Natural killer cell (primary cell): ENCODE measurements at regions not wholly inside any gene's neighbourhood (a gene's known extent, or its start where the extent isn't known, plus 50 kb on each side); places are given as distances from the start of the nearest gene placed in this dataset.

Experiments
- ATAC-seq, 3 donors: fragments of 150-1000 bp in 2 of 3; fragments of 200-7000 bp in 1 of 3; cut with Tn5 transposase; 1 replicate in 1 of 3; 2 replicates in 2 of 3; pipeline ENCODE4 v1.10.0; 2021; ENCODE audit warnings: mild to moderate bottlenecking in 2 of 3, moderate library complexity in 2 of 3
- DNase-seq, 2 donors: peaks; one replicate each; pipeline versions ENCODE4 v3.0.0 to v3.0.0-alpha.2; 2013 to 2021; ENCODE audit warnings: mixed read lengths in 1 of 2
- H3K27ac ChIP-seq: one replicate; pipeline ENCODE4 v1.5.1; 2013; ENCODE audit warnings: mild to moderate bottlenecking, low read length
- H3K27me3 ChIP-seq: one replicate; pipeline ENCODE4 v1.6.1; 2013; ENCODE audit warnings: low read length; ENCODE audit not compliant: control insufficient read depth, insufficient read depth
- H3K36me3 ChIP-seq: one replicate; pipeline ENCODE4 v1.6.1; 2013; ENCODE audit warnings: low read length; ENCODE audit not compliant: control insufficient read depth, insufficient read depth
- H3K4me1 ChIP-seq: one replicate; pipeline ENCODE4 v1.6.1; 2013; ENCODE audit warnings: low read length; ENCODE audit not compliant: control insufficient read depth, insufficient read depth
- H3K4me3 ChIP-seq: one replicate; pipeline ENCODE4 v1.5.1; 2013; ENCODE audit warnings: low read length
- H3K9me3 ChIP-seq: one replicate; pipeline ENCODE4 v1.6.1; 2013; ENCODE audit warnings: low read length; ENCODE audit not compliant: control insufficient read depth, insufficient read depth
- H3K27ac Mint-ChIP-seq, 2 donors: one replicate each; pipeline ENCODE4 v1.8.0; 2022; ENCODE audit warnings: mild to moderate bottlenecking in 2 of 2, mixed read lengths in 2 of 2, moderate library complexity in 1 of 2
- H3K27me3 Mint-ChIP-seq, 2 donors: one replicate each; pipeline ENCODE4 v1.8.0; 2022; ENCODE audit warnings: low read depth in 2 of 2, mixed read lengths in 2 of 2
- H3K36me3 Mint-ChIP-seq: one replicate; pipeline ENCODE4 v1.8.0; 2022; ENCODE audit warnings: mixed read lengths
- H3K4me1 Mint-ChIP-seq, 2 donors: one replicate each; pipeline ENCODE4 v1.8.0; 2022; ENCODE audit warnings: mixed read lengths in 2 of 2
- H3K4me3 Mint-ChIP-seq: one replicate; pipeline ENCODE4 v1.8.0; 2022; ENCODE audit warnings: mild to moderate bottlenecking, moderate library complexity, mixed read lengths
- H3K9me3 Mint-ChIP-seq, 2 donors: one replicate each; pipeline ENCODE4 v1.8.0; 2022; ENCODE audit warnings: mixed read lengths in 2 of 2
- CTCF ChIP-seq: fragments of 200-600 bp; IDR thresholded peaks from one replicate; pipeline ENCODE4 v1.8.0; 2022; ENCODE audit warnings: antibody characterized with exemption
- WGBS: methylation state at CpG from one replicate; pipeline ENCODE4 v1.1.7; 2013; ENCODE audit warnings: missing lambda C conversion rate; ENCODE audit not compliant: insufficient coverage; 5-methylcytosine and 5-hydroxymethylcytosine counted together
- intact Hi-C: fragments of 100-400 bp; cut with micrococcal nuclease; formaldehyde crosslinking; loops from one replicate; pipeline ENCODE4 v1.14.2; 2022

GRCh38 chr3:70747847-70748246 lies 435.4 kb upstream of the MDFIC2 start:
- H3K27ac ChIP-seq, result no peak overlapping the region
- DNase-seq (no peak), ATAC-seq (no peak)
- Mint-ChIP-seq H3K9me3 (no peaks in the 10 kb centered on the region), H3K36me3 (no peaks in the 10 kb centered on the region), H3K4me1 (no peaks in the 10 kb centered on the region), H3K27ac (no peak overlapping the region), H3K27me3 (peaks cover 3 to 12% of the 10 kb centered on the region in 2 donors), H3K4me3 (no peak overlapping the region)
- no peaks in the 10 kb centered on the region for H3K27me3 ChIP-seq
- H3K9me3 ChIP-seq, result no peaks in the 10 kb centered on the region
- intact Hi-C loops, result no loop called here
- no peak overlapping the region for H3K4me3 ChIP-seq
- no peak for TF ChIP-seq CTCF
- no peaks in the 10 kb centered on the region for H3K4me1 ChIP-seq
- no peaks in the 10 kb centered on the region for H3K36me3 ChIP-seq
- 73% methylated on average over 4 of the region's 4 CpGs for WGBS

GRCh38 chr3:70744536-70744935 lies 432.1 kb upstream of the MDFIC2 start:
- no peaks in the 10 kb centered on the region for H3K4me1 ChIP-seq
- H3K9me3 Mint-ChIP-seq, result no peaks in the 10 kb centered on the region
- intact Hi-C loops, result no loop called here

GRCh38 chr3:70743754-70744153 lies 431.3 kb upstream of the MDFIC2 start:
- Mint-ChIP-seq H3K36me3 (no peaks in the 10 kb centered on the region), H3K4me1 (no peaks in the 10 kb centered on the region), H3K4me3 (no peak overlapping the region), H3K27me3 (peaks cover 0 to 11% of the 10 kb centered on the region in 2 donors), H3K27ac (no peak overlapping the region), H3K9me3 (no peaks in the 10 kb centered on the region)
- H3K27ac ChIP-seq, result no peak overlapping the region
- WGBS, result 100% methylated on average over 1 of the region's 2 CpGs
- TF ChIP-seq CTCF, result no peak
- ATAC-seq (no peak), DNase-seq (no peak)
- no peaks in the 10 kb centered on the region for H3K4me1 ChIP-seq
- intact Hi-C loops, result no loop called here
- H3K27me3 ChIP-seq, result no peaks in the 10 kb centered on the region
- no peaks in the 10 kb centered on the region for H3K9me3 ChIP-seq
- no peak overlapping the region for H3K4me3 ChIP-seq
- no peaks in the 10 kb centered on the region for H3K36me3 ChIP-seq

More at GRCh38 chr3:70744536-70744935, 432.1 kb upstream of the MDFIC2 start:
- no peaks in the 10 kb centered on the region for H3K4me1 Mint-ChIP-seq
- no peaks in the 10 kb centered on the region for H3K27me3 ChIP-seq
- H3K36me3 Mint-ChIP-seq, result no peaks in the 10 kb centered on the region
- WGBS, result 97% methylated on average over 3 of the region's 3 CpGs
- DNase-seq (no peak), ATAC-seq (no peak)
- H3K27ac ChIP-seq, result no peak overlapping the region
- no peak overlapping the region for H3K27ac Mint-ChIP-seq
- H3K9me3 ChIP-seq, result no peaks in the 10 kb centered on the region
- no peak overlapping the region for H3K4me3 ChIP-seq
- H3K27me3 Mint-ChIP-seq, result peaks cover 0 to 17% of the 10 kb centered on the region in 2 donors
- no peak for TF ChIP-seq CTCF
- H3K4me3 Mint-ChIP-seq, result no peak overlapping the region
- no peaks in the 10 kb centered on the region for H3K36me3 ChIP-seq

- intact Hi-C loops, result no loop called here
- Mint-ChIP-seq H3K4me3 (no peak overlapping the region), H3K9me3 (no peaks in the 10 kb centered on the region), H3K27ac (no peak overlapping the region), H3K36me3 (no peaks in the 10 kb centered on the region), H3K27me3 (peaks cover 0 to 5% of the 10 kb centered on the region in 2 donors), H3K4me1 (no peaks in the 10 kb centered on the region)
- H3K27me3 ChIP-seq, result no peaks in the 10 kb centered on the region
- no peaks in the 10 kb centered on the region for H3K4me1 ChIP-seq
- H3K27ac ChIP-seq, result no peak overlapping the region
- no peak overlapping the region for H3K4me3 ChIP-seq
- 89% methylated on average over 4 of the region's 5 CpGs for WGBS
- TF ChIP-seq CTCF, result no peak
- H3K9me3 ChIP-seq, result no peaks in the 10 kb centered on the region
- DNase-seq, result no peak
- H3K36me3 ChIP-seq, result no peaks in the 10 kb centered on the region
- no peak for ATAC-seq
These were observed 429.6 kb upstream of the MDFIC2 start for GRCh38 chr3:70742081-70742480.
